Astrocyte of the cerebellum (primary cell): ENCODE measurements at regions not wholly inside any gene's neighbourhood (a gene's known extent, or its start where the extent isn't known, plus 50 kb on each side); places are given as distances from the start of the nearest gene placed in this dataset.

Experiments used
- DNase-seq: peaks from one replicate; pipeline ENCODE4 v3.0.0-alpha.2; 2011; ENCODE audit warnings: low read depth
- H3K4me3 ChIP-seq: 2 replicates; pipeline ENCODE4 v1.5.1; 2011; ENCODE audit warnings: mild to moderate bottlenecking, low read depth, low read length, moderate library complexity
- in situ Hi-C: cut with HindIII; loops from 2 replicates; pipeline ENCODE4 v1.10.0; 2017; ENCODE audit warnings: low sequenced_read_pairs
- TF ChIP-seq, protein P1 (sequence below): IDR thresholded peaks from 2 replicates; pipeline ENCODE4 v1.5.1; 2012; ENCODE audit warnings: low read length, low read depth, moderate library complexity, mild to moderate bottlenecking; ENCODE audit errors: missing control alignments

DNA sequence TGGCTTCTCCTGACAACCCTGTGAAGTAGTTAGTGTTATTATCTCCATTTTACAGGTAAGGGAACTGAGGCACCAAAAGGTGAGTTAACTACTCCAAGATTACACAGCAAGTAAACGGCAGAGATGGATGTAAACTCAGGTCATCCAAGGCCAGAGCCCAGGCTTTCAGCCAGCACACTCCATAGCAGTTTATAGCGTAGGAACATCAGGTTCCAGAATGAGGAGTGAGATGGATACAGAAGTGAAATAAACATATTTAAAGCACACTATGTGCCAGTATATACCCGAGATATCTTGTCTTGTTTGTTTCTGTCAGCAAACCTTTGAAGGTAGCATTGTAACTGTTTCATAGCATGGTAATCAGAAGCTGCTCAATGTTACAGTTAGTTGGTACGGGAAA lies 279.0 kb downstream of the OXSM start:
- in situ Hi-C loops: no loop called here
- H3K4me3 ChIP-seq: no peak overlapping the region
- TF ChIP-seq, protein P1, sequence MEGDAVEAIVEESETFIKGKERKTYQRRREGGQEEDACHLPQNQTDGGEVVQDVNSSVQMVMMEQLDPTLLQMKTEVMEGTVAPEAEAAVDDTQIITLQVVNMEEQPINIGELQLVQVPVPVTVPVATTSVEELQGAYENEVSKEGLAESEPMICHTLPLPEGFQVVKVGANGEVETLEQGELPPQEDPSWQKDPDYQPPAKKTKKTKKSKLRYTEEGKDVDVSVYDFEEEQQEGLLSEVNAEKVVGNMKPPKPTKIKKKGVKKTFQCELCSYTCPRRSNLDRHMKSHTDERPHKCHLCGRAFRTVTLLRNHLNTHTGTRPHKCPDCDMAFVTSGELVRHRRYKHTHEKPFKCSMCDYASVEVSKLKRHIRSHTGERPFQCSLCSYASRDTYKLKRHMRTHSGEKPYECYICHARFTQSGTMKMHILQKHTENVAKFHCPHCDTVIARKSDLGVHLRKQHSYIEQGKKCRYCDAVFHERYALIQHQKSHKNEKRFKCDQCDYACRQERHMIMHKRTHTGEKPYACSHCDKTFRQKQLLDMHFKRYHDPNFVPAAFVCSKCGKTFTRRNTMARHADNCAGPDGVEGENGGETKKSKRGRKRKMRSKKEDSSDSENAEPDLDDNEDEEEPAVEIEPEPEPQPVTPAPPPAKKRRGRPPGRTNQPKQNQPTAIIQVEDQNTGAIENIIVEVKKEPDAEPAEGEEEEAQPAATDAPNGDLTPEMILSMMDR: no peak
- no peak for DNase-seq

DNA sequence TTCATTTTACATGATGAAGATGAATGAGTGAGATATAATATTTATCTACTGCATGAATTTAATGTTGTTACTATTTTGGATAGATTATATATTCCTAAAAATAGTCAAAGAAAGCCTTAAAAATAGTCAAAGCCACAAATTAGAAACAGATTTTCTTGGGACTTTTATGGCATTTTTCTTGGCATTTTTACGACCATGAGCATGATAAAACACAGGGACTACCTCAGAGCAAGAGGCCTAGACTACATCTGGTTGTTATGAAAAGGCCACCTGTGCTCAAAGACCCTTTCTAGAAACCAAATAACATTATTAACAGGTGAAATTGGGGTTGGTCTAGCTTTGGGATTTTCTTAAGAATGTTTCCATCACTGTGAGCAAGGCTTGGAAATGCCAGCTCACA lies 281.0 kb downstream of the OXSM start:
- no peak overlapping the region for H3K4me3 ChIP-seq
- TF ChIP-seq, protein P1: no peak
- DNase-seq: no peak
- in situ Hi-C loops: no loop called here

DNA sequence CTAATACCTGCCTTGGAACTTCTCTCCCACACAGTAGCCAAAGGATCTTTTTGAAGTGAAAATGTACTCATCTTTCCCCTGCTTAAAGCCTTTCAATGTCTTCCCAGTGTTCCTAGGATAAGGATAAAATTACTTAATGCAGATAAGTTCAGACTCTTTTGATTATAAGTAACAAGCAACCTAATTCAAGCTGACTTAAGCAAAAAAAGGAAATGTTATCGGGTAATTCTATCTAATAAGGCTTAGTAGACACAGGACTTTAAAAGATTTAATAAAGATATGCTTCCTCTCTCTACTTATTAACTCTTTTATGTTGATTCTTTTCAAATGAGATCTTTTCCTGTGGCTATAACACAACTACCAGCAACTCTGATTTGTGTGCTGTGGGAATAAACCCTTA lies 284.2 kb downstream of the OXSM start:
- in situ Hi-C loops: no loop called here
- DNase-seq: no peak
- no peak overlapping the region for H3K4me3 ChIP-seq
- TF ChIP-seq, protein P1: no peak

DNA sequence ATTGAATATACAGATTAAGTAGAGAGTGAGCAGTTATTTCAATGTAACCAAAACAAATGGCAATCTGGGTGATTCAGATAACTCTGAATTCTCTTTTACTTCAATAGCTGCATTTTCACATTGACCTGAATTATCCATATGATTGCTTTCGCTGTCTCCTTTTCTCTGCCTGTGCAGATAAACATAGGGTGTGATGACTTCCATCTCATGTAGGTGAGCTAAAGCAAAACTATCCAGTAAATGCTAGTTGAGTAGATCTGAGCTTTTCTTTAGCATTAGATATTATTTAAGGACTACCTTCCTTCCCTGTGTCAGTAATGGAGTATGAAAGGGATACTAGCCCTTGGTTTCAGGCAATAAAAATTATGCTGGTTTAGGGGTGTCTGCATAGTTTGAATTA lies 288.6 kb downstream of the OXSM start:
- in situ Hi-C loops: no loop called here
- TF ChIP-seq, protein P1: no peak
- no peak for DNase-seq
- H3K4me3 ChIP-seq: no peak overlapping the region

DNA sequence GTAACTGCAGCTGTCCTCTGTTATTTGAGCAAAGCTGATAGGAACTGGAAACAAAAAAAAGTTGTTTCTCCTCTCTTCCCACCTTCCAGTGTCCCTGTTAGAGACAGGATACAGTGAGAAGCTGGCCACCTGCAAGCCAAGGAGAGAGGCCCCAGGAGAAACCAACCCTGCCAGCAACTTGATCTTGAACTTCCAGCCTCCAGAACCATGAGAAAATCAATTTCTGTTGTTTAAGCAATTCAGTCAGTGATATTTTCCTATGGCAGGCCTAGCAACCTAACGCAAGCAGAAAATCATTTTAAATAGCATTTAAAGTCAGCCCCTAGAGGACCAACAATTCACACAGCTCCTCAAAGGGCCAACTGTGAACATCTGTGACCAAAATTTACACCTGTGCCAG lies 291.3 kb downstream of the OXSM start:
- in situ Hi-C loops: no loop called here
- no peak for DNase-seq
- TF ChIP-seq, protein P1: no peak

GRCh38 chr3:26081806-26082205 lies 291.9 kb downstream of the OXSM start:
- no peak for DNase-seq
- TF ChIP-seq, protein P1: no peak
- H3K4me3 ChIP-seq: no peak overlapping the region
- in situ Hi-C loops: no loop called here

More for the DNA sequence above, 291.3 kb downstream of the OXSM start:
- H3K4me3 ChIP-seq: no peak overlapping the region

- TF ChIP-seq, protein P1: no peak
Measured at GRCh38 chr3:26082911-26083310, 293.0 kb downstream of the OXSM start.

More at GRCh38 chr3:26082911-26083310, 293.0 kb downstream of the OXSM start:
- H3K4me3 ChIP-seq: no peak overlapping the region
- DNase-seq: no peak
- in situ Hi-C loops: no loop called here
